Muscle of arm (tissue), 1 donor: ENCODE measurements at regions not wholly inside any gene's neighbourhood (a gene's known extent, or its start where the extent isn't known, plus 50 kb on each side); places are given as distances from the start of the nearest gene placed in this dataset.
A peak's percentile ranks its signal among the peaks of the same experiment; 100 is the strongest.

Source experiments
- DNase-seq: peaks from one replicate; pipeline ENCODE4 v3.0.0-alpha.2; 2013

- DNase-seq: no peak
These were observed 51.1 kb upstream of the GRIK3 start for GRCh38 chr1:37085393-37085792.

GRCh38 chr1:37089750-37090149, 55.4 kb upstream of the GRIK3 start:
- no peak for DNase-seq

- DNase-seq: no peak
These were observed 56.4 kb upstream of the GRIK3 start for GRCh38 chr1:37090671-37091070.

- DNase-seq: no peak
These were observed 58.6 kb upstream of the GRIK3 start for GRCh38 chr1:37092937-37093336.

- no peak for DNase-seq
These were observed 60.0 kb upstream of the GRIK3 start for GRCh38 chr1:37094302-37094701.

GRCh38 chr1:37096523-37096922, 62.2 kb upstream of the GRIK3 start:
- DNase-seq: no peak

- no peak for DNase-seq
These were observed 63.4 kb upstream of the GRIK3 start for GRCh38 chr1:37097731-37098130.

- DNase-seq: no peak
These were observed 63.9 kb upstream of the GRIK3 start for GRCh38 chr1:37098237-37098636.

- DNase-seq: no peak
These were observed 66.0 kb upstream of the GRIK3 start for GRCh38 chr1:37100310-37100709.

- no peak for DNase-seq
These were observed 68.5 kb upstream of the GRIK3 start for GRCh38 chr1:37102656-37103382.

GRCh38 chr1:37105911-37106310, 71.6 kb upstream of the GRIK3 start:
- DNase-seq: no peak

GRCh38 chr1:37107153-37107907, 73.0 kb upstream of the GRIK3 start:
- DNase-seq: no peak

GRCh38 chr1:37108596-37109188, 74.4 kb upstream of the GRIK3 start:
- no peak for DNase-seq

- no peak for DNase-seq
These were observed 78.1 kb upstream of the GRIK3 start for GRCh38 chr1:37112430-37112829.

- DNase-seq: no peak
These were observed 79.1 kb upstream of the GRIK3 start for GRCh38 chr1:37113285-37113997.

- no peak for DNase-seq
These were observed 84.5 kb upstream of the GRIK3 start for GRCh38 chr1:37118790-37119189.

GRCh38 chr1:37120279-37120678, 86.0 kb upstream of the GRIK3 start:
- DNase-seq: no peak

- DNase-seq: peak; percentile 7
These were observed 89.2 kb upstream of the GRIK3 start for GRCh38 chr1:37123276-37124115.

GRCh38 chr1:37124501-37124900, 90.2 kb upstream of the GRIK3 start:
- no peak for DNase-seq

- no peak for DNase-seq
These were observed 91.0 kb upstream of the GRIK3 start for GRCh38 chr1:37125295-37125694.

GRCh38 chr1:37127254-37127748, 93.0 kb upstream of the GRIK3 start:
- DNase-seq: no peak
